ENCODE measurements at regions not wholly inside any gene's neighbourhood (a gene's known extent, or its start where the extent isn't known, plus 50 kb on each side); places are given as distances from the start of the nearest gene placed in this dataset.

- TF ChIP-seq CTCF (conservative IDR thresholded peaks at IDR 0.05; ENCODE audit: low read depth, low read length) (no peak), EZH2 (IDR thresholded peaks at IDR 0.05; ENCODE audit: borderline replicate concordance, low read depth, low read length, poor library complexity, severe bottlenecking) (no peak)
Measured at GRCh38 chr2:217113491-217113890, 253.6 kb upstream of the TNP1 start.
